Heart left ventricle (tissue), 13 donors: ENCODE measurements at regions not wholly inside any gene's neighbourhood (a gene's known extent, or its start where the extent isn't known, plus 50 kb on each side); places are given as distances from the start of the nearest gene placed in this dataset.

ENCODE experiments used
- POLR2A ChIP-seq, 2 donors: fragments of 450-650 bp; IDR thresholded peaks; one replicate each; pipeline ENCODE4 v1.6.1; 2017; ENCODE audit warnings: antibody characterized with exemption in 2 of 2, mild to moderate bottlenecking in 2 of 2, moderate library complexity in 2 of 2
- TF ChIP-seq, protein P1 (sequence below), 12 donors: fragments of 200-600 bp; sonication (generic) in 4 of 12; IDR thresholded peaks; one replicate each; pipeline versions ENCODE4 v1.5.0 to v1.8.0; 2018 to 2022; ENCODE audit warnings: antibody characterized with exemption in 12 of 12, mild to moderate bottlenecking in 5 of 12
- donor health status: ischemic (EF 13 %, LVEDD 7.1; RV severe dilation, severe dysfunction).
- donor health status: DM: no; HTN: yes; CAD: no.
- donor health status: DM: no; HTN: no; CAD: no.
- donor health status: ischemic (EF 25% LVEDD 6.9; RV normal size, moderate dysfunction).
- donor health status: ischemic (EF 25% LVEDD 5.7; RV mildly dilated, moderate dysfunction).
- donor health status: ischemic (EF 35%, LVEDD 5.7; RV mildly dilated, moderate dysfunction).
- donor health status: nonischemic (EF 11% LVEDD 7.7; RV severe dilation, severe dysfunction).
- donor health status: DM: yes; HTN: yes; CAD: no.
- donor health status: PGD.
- donor health status: ischemic (EF 29% LVEDD 5.4; RV normal size, mild dysfunction).
- donor health status: nonischemic (EF 23%, LVEDD 6.1; RV moderate dilation, normal function).

DNA sequence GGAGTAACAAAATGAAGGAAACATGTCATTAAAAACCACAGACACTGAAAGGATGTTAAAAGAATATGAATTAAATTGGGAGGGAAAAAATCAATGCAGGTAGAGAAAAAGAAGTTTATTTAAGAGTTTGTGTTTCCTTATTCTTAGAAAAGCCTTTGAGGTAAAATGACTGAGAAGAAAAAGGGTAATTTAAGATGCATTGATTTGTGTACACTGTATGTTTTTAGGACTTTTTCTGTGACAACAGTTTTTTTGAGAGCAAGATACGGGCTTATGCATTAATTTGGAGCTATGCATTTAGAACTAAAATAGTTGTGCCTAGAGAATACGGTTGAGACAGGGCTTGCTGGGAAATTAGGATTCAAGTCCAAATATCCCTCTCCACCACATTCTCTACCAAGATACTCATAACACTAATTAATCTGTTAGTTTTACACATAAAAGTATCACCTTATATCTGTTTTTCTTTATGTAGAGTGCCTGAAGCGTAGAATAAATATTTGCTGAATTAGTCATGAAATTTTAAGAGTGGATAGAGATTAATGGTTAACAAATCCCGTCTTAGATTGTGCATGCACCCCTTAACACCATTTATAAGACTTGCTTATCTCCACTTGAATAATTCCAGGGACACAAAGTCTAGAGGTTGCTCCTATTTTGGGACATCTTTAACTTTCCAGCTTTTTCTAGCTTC, 232.5 kb downstream of the PCDH7 start:
- TF ChIP-seq, protein P1, sequence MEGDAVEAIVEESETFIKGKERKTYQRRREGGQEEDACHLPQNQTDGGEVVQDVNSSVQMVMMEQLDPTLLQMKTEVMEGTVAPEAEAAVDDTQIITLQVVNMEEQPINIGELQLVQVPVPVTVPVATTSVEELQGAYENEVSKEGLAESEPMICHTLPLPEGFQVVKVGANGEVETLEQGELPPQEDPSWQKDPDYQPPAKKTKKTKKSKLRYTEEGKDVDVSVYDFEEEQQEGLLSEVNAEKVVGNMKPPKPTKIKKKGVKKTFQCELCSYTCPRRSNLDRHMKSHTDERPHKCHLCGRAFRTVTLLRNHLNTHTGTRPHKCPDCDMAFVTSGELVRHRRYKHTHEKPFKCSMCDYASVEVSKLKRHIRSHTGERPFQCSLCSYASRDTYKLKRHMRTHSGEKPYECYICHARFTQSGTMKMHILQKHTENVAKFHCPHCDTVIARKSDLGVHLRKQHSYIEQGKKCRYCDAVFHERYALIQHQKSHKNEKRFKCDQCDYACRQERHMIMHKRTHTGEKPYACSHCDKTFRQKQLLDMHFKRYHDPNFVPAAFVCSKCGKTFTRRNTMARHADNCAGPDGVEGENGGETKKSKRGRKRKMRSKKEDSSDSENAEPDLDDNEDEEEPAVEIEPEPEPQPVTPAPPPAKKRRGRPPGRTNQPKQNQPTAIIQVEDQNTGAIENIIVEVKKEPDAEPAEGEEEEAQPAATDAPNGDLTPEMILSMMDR (IDR thresholded peaks at IDR 0.05) = no peak
- no peak for TF ChIP-seq POLR2A (IDR thresholded peaks at IDR 0.05)
